ENCODE measurements at regions not wholly inside any gene's neighbourhood (a gene's known extent, or its start where the extent isn't known, plus 50 kb on each side); places are given as distances from the start of the nearest gene placed in this dataset.

DNA sequence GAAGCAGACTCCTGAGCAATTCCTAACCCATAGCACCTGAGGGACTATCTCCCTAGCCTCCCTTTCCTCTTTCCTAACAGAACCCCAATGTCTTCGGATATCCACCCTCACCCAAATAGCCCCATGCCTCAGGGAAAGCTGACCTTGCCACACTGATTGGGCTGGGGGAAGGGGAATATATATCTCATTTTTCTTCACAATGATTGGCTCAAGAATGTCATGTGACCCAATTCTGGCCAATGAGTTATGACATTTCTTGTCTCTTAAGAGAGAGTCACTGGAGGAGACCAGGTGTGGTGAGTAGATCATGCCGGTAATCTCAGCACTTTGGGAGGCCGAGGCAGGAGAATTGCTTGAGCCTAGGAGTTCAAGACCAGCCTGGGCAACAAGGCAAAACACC, 71.9 kb upstream of the NLK start:
- TF ChIP-seq EZH2 (IDR thresholded peaks at IDR 0.05) = no peak
- TF ChIP-seq, protein P1, sequence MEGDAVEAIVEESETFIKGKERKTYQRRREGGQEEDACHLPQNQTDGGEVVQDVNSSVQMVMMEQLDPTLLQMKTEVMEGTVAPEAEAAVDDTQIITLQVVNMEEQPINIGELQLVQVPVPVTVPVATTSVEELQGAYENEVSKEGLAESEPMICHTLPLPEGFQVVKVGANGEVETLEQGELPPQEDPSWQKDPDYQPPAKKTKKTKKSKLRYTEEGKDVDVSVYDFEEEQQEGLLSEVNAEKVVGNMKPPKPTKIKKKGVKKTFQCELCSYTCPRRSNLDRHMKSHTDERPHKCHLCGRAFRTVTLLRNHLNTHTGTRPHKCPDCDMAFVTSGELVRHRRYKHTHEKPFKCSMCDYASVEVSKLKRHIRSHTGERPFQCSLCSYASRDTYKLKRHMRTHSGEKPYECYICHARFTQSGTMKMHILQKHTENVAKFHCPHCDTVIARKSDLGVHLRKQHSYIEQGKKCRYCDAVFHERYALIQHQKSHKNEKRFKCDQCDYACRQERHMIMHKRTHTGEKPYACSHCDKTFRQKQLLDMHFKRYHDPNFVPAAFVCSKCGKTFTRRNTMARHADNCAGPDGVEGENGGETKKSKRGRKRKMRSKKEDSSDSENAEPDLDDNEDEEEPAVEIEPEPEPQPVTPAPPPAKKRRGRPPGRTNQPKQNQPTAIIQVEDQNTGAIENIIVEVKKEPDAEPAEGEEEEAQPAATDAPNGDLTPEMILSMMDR (IDR thresholded peaks at IDR 0.05) = no peak
